GM23338 (cell line): ENCODE measurements at regions not wholly inside any gene's neighbourhood (a gene's known extent, or its start where the extent isn't known, plus 50 kb on each side); places are given as distances from the start of the nearest gene placed in this dataset.
A peak's percentile ranks its signal among the peaks of the same experiment; 100 is the strongest.
"Not testable (repeated sequence)": the region's sequence is repeated elsewhere in the genome, so short reads cannot be mapped to it uniquely, and the experiment has no call there.

Experiments
- ATAC-seq: fragments of 200-7000 bp; cut with Tn5 transposase; 3 replicates; pipeline ENCODE4 v1.9.1; 2020
- DNase-seq: peaks from one replicate; pipeline ENCODE4 v3.0.0-alpha.2; 2015; ENCODE audit warnings: low spot score
- H2AFZ ChIP-seq: fragments of 200-600 bp; sonication (generic); 2 replicates; pipeline ENCODE4 v1.8.0; 2016; ENCODE audit warnings: antibody characterized with exemption, mild to moderate bottlenecking, moderate library complexity
- H3F3A ChIP-seq: fragments of 200-600 bp; sonication (generic); replicated peaks from 2 replicates; pipeline ENCODE4 v1.8.0; 2017; ENCODE audit warnings: antibody characterized with exemption, mixed run types, low read depth
- H3K27ac ChIP-seq: fragments of 200-600 bp; sonication (generic); 2 replicates; pipeline ENCODE4 v1.6.1; 2016; ENCODE audit warnings: low read depth
- H3K27me3 ChIP-seq: fragments of 200-600 bp; sonication (generic); 2 replicates; pipeline ENCODE4 v1.8.0; 2016; ENCODE audit warnings: mild to moderate bottlenecking, mixed run types, moderate library complexity; ENCODE audit not compliant: insufficient read depth
- H3K36me3 ChIP-seq: fragments of 200-600 bp; sonication (generic); 2 replicates; pipeline ENCODE4 v1.8.0; 2016; ENCODE audit warnings: mild to moderate bottlenecking; ENCODE audit not compliant: insufficient read depth
- H3K4me1 ChIP-seq: fragments of 200-600 bp; sonication (generic); 2 replicates; pipeline ENCODE4 v1.8.0; 2016; ENCODE audit warnings: mild to moderate bottlenecking, moderate library complexity; ENCODE audit not compliant: insufficient read depth
- H3K4me2 ChIP-seq: fragments of 200-600 bp; sonication (generic); 2 replicates; pipeline ENCODE4 v1.7.1; 2017; ENCODE audit warnings: mixed run types
- H3K4me3 ChIP-seq: fragments of 200-600 bp; sonication (generic); 2 replicates; pipeline ENCODE4 v1.6.1; 2016; ENCODE audit warnings: mixed run types
- H3K79me2 ChIP-seq: fragments of 200-600 bp; sonication (generic); replicated peaks from 2 replicates; pipeline ENCODE4 v1.8.0; 2017; ENCODE audit warnings: mild to moderate bottlenecking; ENCODE audit not compliant: insufficient read depth
- H3K9me2 ChIP-seq: fragments of 200-600 bp; sonication (generic); 2 replicates; pipeline ENCODE4 v1.8.0; 2017; ENCODE audit not compliant: insufficient read depth
- H4K20me1 ChIP-seq: fragments of 200-600 bp; sonication (generic); replicated peaks from 2 replicates; pipeline ENCODE4 v1.8.0; 2017; ENCODE audit warnings: mild to moderate bottlenecking; ENCODE audit not compliant: insufficient read depth
- H3K27ac Mint-ChIP-seq: 2 replicates; pipeline ENCODE4 v1.8.0; 2020; ENCODE audit warnings: inconsistent platforms, mild to moderate bottlenecking, moderate library complexity, mixed read lengths
- H3K27me3 Mint-ChIP-seq: 3 replicates; pipeline ENCODE4 v1.8.0; 2022; ENCODE audit warnings: low read depth, mild to moderate bottlenecking, moderate library complexity, mixed read lengths, inconsistent platforms; ENCODE audit not compliant: insufficient read depth, poor library complexity
- H3K36me3 Mint-ChIP-seq: 3 replicates; pipeline ENCODE4 v1.8.0; 2021; ENCODE audit warnings: low read depth, mild to moderate bottlenecking, inconsistent platforms, moderate library complexity, mixed read lengths
- H3K4me1 Mint-ChIP-seq: 3 replicates; pipeline ENCODE4 v1.8.0; 2020; ENCODE audit warnings: mild to moderate bottlenecking, inconsistent platforms, mixed read lengths
- H3K4me3 Mint-ChIP-seq: 3 replicates; pipeline ENCODE4 v1.8.0; 2021; ENCODE audit warnings: moderate library complexity, mild to moderate bottlenecking, inconsistent platforms, mixed read lengths
- H3K9me3 Mint-ChIP-seq: 3 replicates; pipeline ENCODE4 v1.8.0; 2020; ENCODE audit warnings: moderate library complexity, mild to moderate bottlenecking, inconsistent platforms, mixed read lengths
- ZNF331 ChIP-seq: fragments of 250-450 bp; sonication (Bioruptor Pico); IDR thresholded peaks from 2 replicates; pipeline ENCODE4 v1.5.0; 2020; ENCODE audit warnings: low read depth, mild to moderate bottlenecking, moderate library complexity

- not testable (repeated sequence) for H2AFZ ChIP-seq, H3K36me3 Mint-ChIP-seq, H3K9me2 ChIP-seq, H3K4me2 ChIP-seq, H3K4me3 ChIP-seq, DNase-seq, H3K27me3 Mint-ChIP-seq, H3F3A ChIP-seq, ATAC-seq, H3K4me1 Mint-ChIP-seq, H3K4me1 ChIP-seq, H3K9me3 Mint-ChIP-seq, H3K79me2 ChIP-seq, H3K27ac ChIP-seq, H3K27ac Mint-ChIP-seq, H3K27me3 ChIP-seq, H4K20me1 ChIP-seq, H3K36me3 ChIP-seq, H3K4me3 Mint-ChIP-seq
- peak; percentile 68 for TF ChIP-seq ZNF331 (CRISPR knock-in tag)
Measured at GRCh38 chr16:29136046-29136696, 151.3 kb downstream of the LAT start.

DNA sequence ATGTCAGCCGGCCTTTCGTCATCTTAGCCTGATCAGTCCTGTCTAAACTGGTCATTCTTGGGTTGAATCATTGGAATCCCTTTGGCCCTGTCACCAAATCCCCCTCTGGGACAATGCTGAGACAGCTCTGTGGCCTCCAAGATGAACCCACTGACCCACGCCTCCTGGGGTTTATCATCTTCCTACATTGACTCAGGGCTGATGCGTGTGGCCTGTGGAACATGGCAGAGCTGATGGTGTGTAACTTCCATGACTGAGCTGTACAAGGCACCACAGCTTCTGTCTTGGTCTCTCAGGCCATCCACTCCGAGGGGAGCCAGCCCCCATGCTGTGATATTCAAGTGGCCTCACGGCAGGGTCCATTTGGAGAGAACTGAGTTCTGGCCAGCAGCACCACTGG is 150.2 kb downstream of the LAT start:
- H3K36me3 Mint-ChIP-seq, H3K79me2 ChIP-seq, DNase-seq, H3K4me1 ChIP-seq, H3K27me3 ChIP-seq, H2AFZ ChIP-seq, H3K4me3 ChIP-seq, ATAC-seq, H3K36me3 ChIP-seq, H3K4me1 Mint-ChIP-seq, H3K4me3 Mint-ChIP-seq, H3K27me3 Mint-ChIP-seq, H3K9me3 Mint-ChIP-seq, H3K27ac Mint-ChIP-seq, H3F3A ChIP-seq, H3K4me2 ChIP-seq, H4K20me1 ChIP-seq, H3K27ac ChIP-seq, H3K9me2 ChIP-seq: not testable (repeated sequence)

DNA sequence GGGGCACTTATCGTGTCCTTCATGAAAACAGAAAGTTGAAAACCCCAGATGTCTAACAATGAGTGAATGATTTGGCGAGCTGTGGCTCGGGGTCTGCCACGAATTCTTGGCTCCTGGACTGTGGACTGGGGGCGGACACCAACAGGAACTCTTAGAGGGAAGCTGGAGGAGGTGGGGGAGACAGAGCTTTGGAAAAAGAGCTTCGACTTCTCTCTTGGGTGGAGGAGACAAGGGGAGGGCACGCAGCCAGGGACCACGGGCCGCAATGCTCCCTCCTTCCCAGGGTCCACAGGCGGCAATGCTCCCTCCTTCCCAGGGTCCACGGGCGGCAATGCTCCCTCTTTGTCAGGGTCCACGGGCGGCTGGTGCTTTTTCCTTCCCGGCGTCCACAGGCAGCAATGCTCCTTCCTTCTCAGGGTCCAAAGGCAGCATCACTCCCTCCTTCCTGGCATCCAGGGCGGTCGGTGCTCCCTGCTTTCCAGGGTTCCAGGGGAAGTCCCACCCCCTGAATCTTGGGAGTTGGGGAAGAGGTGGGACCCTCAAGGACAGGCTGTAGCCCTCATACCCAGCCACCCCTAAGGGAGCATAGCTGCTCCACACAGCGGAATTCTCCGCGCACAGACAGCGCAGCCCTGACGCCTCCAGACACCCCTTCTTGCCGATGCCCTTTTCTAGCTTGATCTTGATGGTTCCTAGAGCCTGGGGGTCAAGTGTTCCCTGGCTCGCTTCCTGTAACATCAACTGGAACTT is 149.0 kb downstream of the LAT start:
- H3K27me3 ChIP-seq, H3K27ac Mint-ChIP-seq, DNase-seq, H3K9me2 ChIP-seq, H3K36me3 Mint-ChIP-seq, H3K36me3 ChIP-seq, H3K4me3 ChIP-seq, H3K4me1 Mint-ChIP-seq, H3K9me3 Mint-ChIP-seq, H3K27ac ChIP-seq, H3F3A ChIP-seq, H2AFZ ChIP-seq, H3K27me3 Mint-ChIP-seq, H3K4me1 ChIP-seq, H3K79me2 ChIP-seq, ATAC-seq, H3K4me2 ChIP-seq, H3K4me3 Mint-ChIP-seq, H4K20me1 ChIP-seq: not testable (repeated sequence)

- not testable (repeated sequence) for H3K27me3 Mint-ChIP-seq, H3K4me3 Mint-ChIP-seq, H3K79me2 ChIP-seq, ATAC-seq, H3K36me3 ChIP-seq, H3K4me2 ChIP-seq, H3K27ac ChIP-seq, H3K9me2 ChIP-seq, H3K9me3 Mint-ChIP-seq, H3K27me3 ChIP-seq, H3K4me1 ChIP-seq, H3K4me1 Mint-ChIP-seq, H4K20me1 ChIP-seq, H2AFZ ChIP-seq, DNase-seq, H3K36me3 Mint-ChIP-seq, H3F3A ChIP-seq, H3K4me3 ChIP-seq, H3K27ac Mint-ChIP-seq
Measured at GRCh38 chr16:29132869-29133268, 148.0 kb downstream of the LAT start.

GRCh38 chr16:29132444-29132843 is 147.6 kb downstream of the LAT start:
- H3K27ac Mint-ChIP-seq, H2AFZ ChIP-seq, H3K4me3 Mint-ChIP-seq, H3K27ac ChIP-seq, H3K9me2 ChIP-seq, H3K36me3 ChIP-seq, H3F3A ChIP-seq, H3K4me1 Mint-ChIP-seq, H3K9me3 Mint-ChIP-seq, H3K79me2 ChIP-seq, DNase-seq, H4K20me1 ChIP-seq, H3K4me3 ChIP-seq, ATAC-seq, H3K27me3 Mint-ChIP-seq, H3K27me3 ChIP-seq, H3K36me3 Mint-ChIP-seq, H3K4me1 ChIP-seq, H3K4me2 ChIP-seq: not testable (repeated sequence)

DNA sequence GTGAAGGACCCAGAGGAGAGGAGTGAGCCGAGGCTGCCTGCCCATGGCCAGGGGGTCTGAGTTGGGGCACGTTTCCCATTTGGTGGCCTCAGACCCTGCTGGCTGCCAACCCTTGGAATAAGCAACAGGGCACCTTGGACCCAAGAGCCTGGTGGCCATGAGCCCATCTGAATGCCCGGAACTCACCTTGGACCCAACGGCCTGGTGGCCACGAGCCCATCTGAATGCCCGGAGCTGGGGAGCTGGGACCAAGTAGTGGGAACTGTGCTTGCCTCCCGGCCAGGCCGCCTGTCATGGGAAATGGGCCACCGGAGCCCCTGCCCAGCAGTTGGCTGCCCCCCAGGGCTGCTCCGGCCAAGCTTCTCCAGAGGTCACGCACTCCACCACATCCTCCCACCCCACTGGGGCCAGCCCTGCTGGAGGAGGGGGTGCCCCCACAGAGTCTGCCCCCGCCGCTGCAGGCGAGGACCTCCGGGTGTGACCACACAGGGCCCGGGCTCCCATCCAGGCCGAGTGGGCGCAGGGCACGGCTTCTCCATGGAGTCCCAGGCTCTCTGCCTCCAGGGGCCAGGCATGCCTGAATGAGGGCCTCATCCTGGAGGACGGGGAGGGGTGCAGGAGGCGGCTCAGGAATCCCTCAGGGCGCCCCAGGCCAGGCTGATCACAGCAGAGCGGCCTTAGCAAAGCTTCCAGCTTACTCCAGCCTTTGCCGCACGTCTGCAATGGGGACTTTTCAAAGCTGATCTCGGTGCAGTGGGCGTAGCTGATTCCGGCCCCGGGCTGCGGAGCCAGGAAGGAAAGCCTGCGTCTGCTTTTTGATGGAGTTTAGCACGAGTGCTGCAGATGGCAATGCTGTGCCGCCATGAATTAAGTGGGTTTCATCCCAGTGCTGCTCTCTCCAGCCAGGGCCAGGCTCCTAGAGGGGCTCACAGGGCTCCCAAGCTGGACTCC is 146.3 kb downstream of the LAT start:
- not testable (repeated sequence) for H3K27ac ChIP-seq, H3K4me2 ChIP-seq, H3K4me3 ChIP-seq, H3F3A ChIP-seq, H3K79me2 ChIP-seq, DNase-seq, H3K9me2 ChIP-seq, H3K36me3 ChIP-seq, H3K4me3 Mint-ChIP-seq, H3K27ac Mint-ChIP-seq, H3K4me1 ChIP-seq, H4K20me1 ChIP-seq, H3K9me3 Mint-ChIP-seq, H3K36me3 Mint-ChIP-seq, H3K4me1 Mint-ChIP-seq, H2AFZ ChIP-seq
- H3K27me3 ChIP-seq, result peaks cover 13% of the 10 kb centered on the region
- ATAC-seq, result peak; percentile 68
- H3K27me3 Mint-ChIP-seq, result peaks cover 20% of the 10 kb centered on the region
